GM10847 (cell line): ENCODE measurements at regions not wholly inside any gene's neighbourhood (a gene's known extent, or its start where the extent isn't known, plus 50 kb on each side); places are given as distances from the start of the nearest gene placed in this dataset.

Experiments used
- POLR2A ChIP-seq: IDR thresholded peaks from 2 replicates; pipeline ENCODE4 v1.6.1; 2011; ENCODE audit not compliant: insufficient read length; ENCODE audit errors: extremely low read depth

- TF ChIP-seq POLR2A: no peak
Measured at GRCh38 chr17:77564278-77564920, 394.1 kb upstream of the TNRC6C start.

- TF ChIP-seq POLR2A: no peak
Measured at GRCh38 chr17:77565166-77565565, 393.3 kb upstream of the TNRC6C start.

GRCh38 chr17:77566151-77566550, 392.4 kb upstream of the TNRC6C start:
- TF ChIP-seq POLR2A: no peak

- no peak for TF ChIP-seq POLR2A
Measured at GRCh38 chr17:77566566-77567138, 391.9 kb upstream of the TNRC6C start.

GRCh38 chr17:77568540-77568939, 390.0 kb upstream of the TNRC6C start:
- no peak for TF ChIP-seq POLR2A

GRCh38 chr17:77569846-77570564, 388.5 kb upstream of the TNRC6C start:
- TF ChIP-seq POLR2A: no peak

GRCh38 chr17:77570565-77570898, 388.0 kb upstream of the TNRC6C start:
- TF ChIP-seq POLR2A: no peak

GRCh38 chr17:77571155-77571981, 387.1 kb upstream of the TNRC6C start:
- TF ChIP-seq POLR2A: no peak

- no peak for TF ChIP-seq POLR2A
Measured at GRCh38 chr17:77572065-77572601, 386.4 kb upstream of the TNRC6C start.

- TF ChIP-seq POLR2A: no peak
Measured at GRCh38 chr17:77572851-77573250, 385.7 kb upstream of the TNRC6C start.

- TF ChIP-seq POLR2A: no peak
Measured at GRCh38 chr17:77577491-77577890, 381.0 kb upstream of the TNRC6C start.

GRCh38 chr17:77579131-77579530, 379.4 kb upstream of the TNRC6C start:
- no peak for TF ChIP-seq POLR2A

GRCh38 chr17:77579682-77580081, 378.8 kb upstream of the TNRC6C start:
- no peak for TF ChIP-seq POLR2A

- TF ChIP-seq POLR2A: no peak
Measured at GRCh38 chr17:77580531-77581270, 377.8 kb upstream of the TNRC6C start.

GRCh38 chr17:77581480-77581879, 377.0 kb upstream of the TNRC6C start:
- TF ChIP-seq POLR2A: no peak

- no peak for TF ChIP-seq POLR2A
Measured at GRCh38 chr17:77585142-77585860, 373.2 kb upstream of the TNRC6C start.
